SK-N-SH treated with all-trans-retinoic acid at 6 μM for 48 hours (cell line): ENCODE measurements at regions not wholly inside any gene's neighbourhood (a gene's known extent, or its start where the extent isn't known, plus 50 kb on each side); places are given as distances from the start of the nearest gene placed in this dataset.

ENCODE experiments used
- ATAC-seq: fragments of 200-7000 bp; cut with Tn5 transposase; 3 replicates; pipeline ENCODE4 v1.9.1; 2020; ENCODE audit warnings: mild to moderate bottlenecking, moderate library complexity
- ARNTL ChIP-seq: fragments of 450-650 bp; formaldehyde crosslinking; IDR thresholded peaks from 2 replicates; pipeline ENCODE4 v1.5.0; 2020; ENCODE audit warnings: low read depth, mild to moderate bottlenecking, moderate library complexity, borderline replicate concordance
- CSDC2 ChIP-seq: fragments of 250-450 bp; sonication (Bioruptor Pico); IDR thresholded peaks from 2 replicates; pipeline ENCODE4 v1.5.0; 2020; ENCODE audit warnings: mild to moderate bottlenecking, moderate library complexity
- ESRRG ChIP-seq: fragments of 250-450 bp; sonication (Bioruptor Pico); IDR thresholded peaks from 2 replicates; pipeline ENCODE4 v1.6.1; 2021; ENCODE audit warnings: mild to moderate bottlenecking
- GLIS3 ChIP-seq: fragments of 250-450 bp; sonication (Bioruptor Pico); IDR thresholded peaks from 2 replicates; pipeline ENCODE4 v1.5.0; 2020; ENCODE audit warnings: mild to moderate bottlenecking, moderate library complexity
- ISL1 ChIP-seq: fragments of 250-450 bp; sonication (Bioruptor Pico); IDR thresholded peaks from 2 replicates; pipeline ENCODE4 v2.1.2; 2022; ENCODE audit warnings: mild to moderate bottlenecking, moderate library complexity
- PPARA ChIP-seq: fragments of 250-450 bp; sonication (Bioruptor Pico); IDR thresholded peaks from 2 replicates; pipeline ENCODE4 v1.5.0; 2020; ENCODE audit warnings: mild to moderate bottlenecking, borderline replicate concordance
- RARB ChIP-seq: fragments of 250-450 bp; sonication (Bioruptor Pico); IDR thresholded peaks from 2 replicates; pipeline ENCODE4 v1.8.0; 2021; ENCODE audit warnings: mild to moderate bottlenecking, moderate library complexity
- SNAI2 ChIP-seq: fragments of 250-450 bp; sonication (Bioruptor Pico); IDR thresholded peaks from 2 replicates; pipeline ENCODE4 v1.5.0; 2020; ENCODE audit warnings: mild to moderate bottlenecking, moderate library complexity
- TCF4 ChIP-seq: fragments of 250-450 bp; sonication (Bioruptor Pico); IDR thresholded peaks from 2 replicates; pipeline ENCODE4 v1.8.0; 2021; ENCODE audit warnings: mild to moderate bottlenecking, moderate library complexity, borderline replicate concordance
- TOX ChIP-seq: fragments of 250-450 bp; sonication (Bioruptor Pico); IDR thresholded peaks from 2 replicates; pipeline ENCODE4 v1.8.0; 2021; ENCODE audit warnings: mild to moderate bottlenecking, moderate library complexity, borderline replicate concordance
- ZC3H10 ChIP-seq: fragments of 250-450 bp; sonication (Bioruptor Pico); IDR thresholded peaks from 2 replicates; pipeline ENCODE4 v1.5.1; 2021; ENCODE audit warnings: mild to moderate bottlenecking, moderate library complexity
- ZFP3 ChIP-seq: fragments of 250-450 bp; sonication (Bioruptor Pico); IDR thresholded peaks from 2 replicates; pipeline ENCODE4 v1.5.0; 2020; ENCODE audit warnings: mild to moderate bottlenecking, moderate library complexity
- ZFP30 ChIP-seq: fragments of 450-650 bp; formaldehyde crosslinking; IDR thresholded peaks from 2 replicates; pipeline ENCODE4 v1.5.0; 2022; ENCODE audit warnings: mild to moderate bottlenecking, moderate library complexity
- ZNF565 ChIP-seq: fragments of 450-650 bp; formaldehyde crosslinking; conservative IDR thresholded peaks from 2 replicates; pipeline ENCODE4 v1.5.0; 2020; ENCODE audit warnings: low read depth, mild to moderate bottlenecking, moderate library complexity
- ZNF70 ChIP-seq: fragments of 450-650 bp; formaldehyde crosslinking; IDR thresholded peaks from 2 replicates; pipeline ENCODE4 v1.5.0; 2020; ENCODE audit warnings: mild to moderate bottlenecking, moderate library complexity
- ZNF8 ChIP-seq: fragments of 450-650 bp; formaldehyde crosslinking; IDR thresholded peaks from 2 replicates; pipeline ENCODE4 v1.5.0; 2020; ENCODE audit warnings: mild to moderate bottlenecking, moderate library complexity
- TF ChIP-seq, protein P1 (sequence below): fragments of 250-450 bp; sonication (Bioruptor Pico); IDR thresholded peaks from 2 replicates; pipeline ENCODE4 v1.5.1; 2021; ENCODE audit warnings: mild to moderate bottlenecking, moderate library complexity
- TF ChIP-seq, protein P2 (sequence below): fragments of 250-450 bp; sonication (Bioruptor Pico); IDR thresholded peaks from 2 replicates; pipeline ENCODE4 v1.5.0; 2020; ENCODE audit warnings: mild to moderate bottlenecking, moderate library complexity
- TF ChIP-seq, protein P3 (sequence below): fragments of 250-450 bp; sonication (Bioruptor Pico); IDR thresholded peaks from 2 replicates; pipeline ENCODE4 v1.8.0; 2020; ENCODE audit warnings: mild to moderate bottlenecking, moderate library complexity, borderline replicate concordance
- TF ChIP-seq, protein P4 (sequence below): fragments of 250-450 bp; sonication (Bioruptor Pico); IDR thresholded peaks from 2 replicates; pipeline ENCODE4 v1.5.1; 2020; ENCODE audit warnings: low read depth, mild to moderate bottlenecking, moderate library complexity
- TF ChIP-seq, protein P5 (sequence below): fragments of 250-450 bp; sonication (Bioruptor Pico); IDR thresholded peaks from 2 replicates; pipeline ENCODE4 v1.8.0; 2021; ENCODE audit warnings: low read depth, mild to moderate bottlenecking, moderate library complexity, borderline replicate concordance

DNA sequence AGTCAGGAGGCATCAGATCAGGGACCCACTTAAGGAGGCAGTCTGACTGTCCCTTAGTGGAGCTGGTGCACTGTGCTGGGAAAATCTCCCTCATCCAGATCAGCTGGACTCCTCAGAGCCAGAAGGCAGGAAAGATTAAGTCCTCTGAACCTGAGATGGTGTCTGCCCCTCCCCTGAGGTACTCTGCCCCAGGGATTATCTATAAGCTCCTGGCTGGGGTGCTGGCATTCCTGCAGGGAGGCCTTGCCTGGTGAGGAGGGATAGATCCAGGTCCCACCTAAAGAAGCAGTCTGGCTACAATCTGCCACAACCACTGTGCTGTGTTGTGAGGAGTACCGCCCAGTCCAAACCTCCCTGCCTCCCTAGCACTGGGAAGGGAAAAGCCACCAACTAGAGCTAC, 81.2 kb downstream of the NHLRC3 start:
- no peak for ATAC-seq
- TF ChIP-seq ZNF8 (CRISPR knock-in tag) (no peak), ZFP30 (CRISPR knock-in tag) (no peak), ARNTL (no peak), ZNF70 (no peak), ESRRG (CRISPR knock-in tag) (no peak), TOX (CRISPR knock-in tag) (no peak), CSDC2 (CRISPR knock-in tag) (no peak), ISL1 (CRISPR knock-in tag) (no peak), TCF4 (CRISPR knock-in tag) (no peak), ZFP3 (CRISPR knock-in tag) (no peak), ZNF565 (CRISPR knock-in tag) (no peak), PPARA (CRISPR knock-in tag) (no peak), RARB (CRISPR knock-in tag) (no peak), ZC3H10 (CRISPR knock-in tag) (no peak)
- TF ChIP-seq, protein P1, sequence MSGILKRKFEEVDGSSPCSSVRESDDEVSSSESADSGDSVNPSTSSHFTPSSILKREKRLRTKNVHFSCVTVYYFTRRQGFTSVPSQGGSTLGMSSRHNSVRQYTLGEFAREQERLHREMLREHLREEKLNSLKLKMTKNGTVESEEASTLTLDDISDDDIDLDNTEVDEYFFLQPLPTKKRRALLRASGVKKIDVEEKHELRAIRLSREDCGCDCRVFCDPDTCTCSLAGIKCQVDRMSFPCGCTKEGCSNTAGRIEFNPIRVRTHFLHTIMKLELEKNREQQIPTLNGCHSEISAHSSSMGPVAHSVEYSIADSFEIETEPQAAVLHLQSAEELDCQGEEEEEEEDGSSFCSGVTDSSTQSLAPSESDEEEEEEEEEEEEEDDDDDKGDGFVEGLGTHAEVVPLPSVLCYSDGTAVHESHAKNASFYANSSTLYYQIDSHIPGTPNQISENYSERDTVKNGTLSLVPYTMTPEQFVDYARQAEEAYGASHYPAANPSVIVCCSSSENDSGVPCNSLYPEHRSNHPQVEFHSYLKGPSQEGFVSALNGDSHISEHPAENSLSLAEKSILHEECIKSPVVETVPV, result no peak
- TF ChIP-seq, protein P2, sequence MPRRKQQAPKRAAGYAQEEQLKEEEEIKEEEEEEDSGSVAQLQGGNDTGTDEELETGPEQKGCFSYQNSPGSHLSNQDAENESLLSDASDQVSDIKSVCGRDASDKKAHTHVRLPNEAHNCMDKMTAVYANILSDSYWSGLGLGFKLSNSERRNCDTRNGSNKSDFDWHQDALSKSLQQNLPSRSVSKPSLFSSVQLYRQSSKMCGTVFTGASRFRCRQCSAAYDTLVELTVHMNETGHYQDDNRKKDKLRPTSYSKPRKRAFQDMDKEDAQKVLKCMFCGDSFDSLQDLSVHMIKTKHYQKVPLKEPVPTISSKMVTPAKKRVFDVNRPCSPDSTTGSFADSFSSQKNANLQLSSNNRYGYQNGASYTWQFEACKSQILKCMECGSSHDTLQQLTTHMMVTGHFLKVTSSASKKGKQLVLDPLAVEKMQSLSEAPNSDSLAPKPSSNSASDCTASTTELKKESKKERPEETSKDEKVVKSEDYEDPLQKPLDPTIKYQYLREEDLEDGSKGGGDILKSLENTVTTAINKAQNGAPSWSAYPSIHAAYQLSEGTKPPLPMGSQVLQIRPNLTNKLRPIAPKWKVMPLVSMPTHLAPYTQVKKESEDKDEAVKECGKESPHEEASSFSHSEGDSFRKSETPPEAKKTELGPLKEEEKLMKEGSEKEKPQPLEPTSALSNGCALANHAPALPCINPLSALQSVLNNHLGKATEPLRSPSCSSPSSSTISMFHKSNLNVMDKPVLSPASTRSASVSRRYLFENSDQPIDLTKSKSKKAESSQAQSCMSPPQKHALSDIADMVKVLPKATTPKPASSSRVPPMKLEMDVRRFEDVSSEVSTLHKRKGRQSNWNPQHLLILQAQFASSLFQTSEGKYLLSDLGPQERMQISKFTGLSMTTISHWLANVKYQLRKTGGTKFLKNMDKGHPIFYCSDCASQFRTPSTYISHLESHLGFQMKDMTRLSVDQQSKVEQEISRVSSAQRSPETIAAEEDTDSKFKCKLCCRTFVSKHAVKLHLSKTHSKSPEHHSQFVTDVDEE (CRISPR knock-in tag), result no peak
- TF ChIP-seq, protein P3, sequence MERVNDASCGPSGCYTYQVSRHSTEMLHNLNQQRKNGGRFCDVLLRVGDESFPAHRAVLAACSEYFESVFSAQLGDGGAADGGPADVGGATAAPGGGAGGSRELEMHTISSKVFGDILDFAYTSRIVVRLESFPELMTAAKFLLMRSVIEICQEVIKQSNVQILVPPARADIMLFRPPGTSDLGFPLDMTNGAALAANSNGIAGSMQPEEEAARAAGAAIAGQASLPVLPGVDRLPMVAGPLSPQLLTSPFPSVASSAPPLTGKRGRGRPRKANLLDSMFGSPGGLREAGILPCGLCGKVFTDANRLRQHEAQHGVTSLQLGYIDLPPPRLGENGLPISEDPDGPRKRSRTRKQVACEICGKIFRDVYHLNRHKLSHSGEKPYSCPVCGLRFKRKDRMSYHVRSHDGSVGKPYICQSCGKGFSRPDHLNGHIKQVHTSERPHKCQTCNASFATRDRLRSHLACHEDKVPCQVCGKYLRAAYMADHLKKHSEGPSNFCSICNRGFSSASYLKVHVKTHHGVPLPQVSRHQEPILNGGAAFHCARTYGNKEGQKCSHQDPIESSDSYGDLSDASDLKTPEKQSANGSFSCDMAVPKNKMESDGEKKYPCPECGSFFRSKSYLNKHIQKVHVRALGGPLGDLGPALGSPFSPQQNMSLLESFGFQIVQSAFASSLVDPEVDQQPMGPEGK (CRISPR knock-in tag), result no peak

DNA sequence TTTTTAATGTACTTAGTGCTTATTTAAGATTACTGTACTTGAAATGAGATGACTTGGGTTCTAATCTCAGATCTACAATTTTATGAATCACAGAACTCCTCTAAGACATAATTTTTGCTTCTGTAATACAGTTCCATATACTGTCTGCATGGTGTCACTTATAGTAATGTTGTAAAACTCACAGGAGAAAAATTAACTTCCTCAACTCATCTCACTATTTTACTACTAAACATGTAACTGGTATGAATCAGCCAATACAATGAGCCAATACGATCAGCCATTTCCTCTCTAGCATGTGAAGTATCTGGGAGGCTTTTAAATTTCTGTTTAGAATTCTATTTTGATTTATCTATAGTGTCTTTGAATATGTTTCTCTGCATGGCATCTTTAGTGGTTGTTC, 85.3 kb downstream of the NHLRC3 start:
- ATAC-seq, result no peak
- TF ChIP-seq ZFP3 (CRISPR knock-in tag), result no peak
- TF ChIP-seq, protein P4, sequence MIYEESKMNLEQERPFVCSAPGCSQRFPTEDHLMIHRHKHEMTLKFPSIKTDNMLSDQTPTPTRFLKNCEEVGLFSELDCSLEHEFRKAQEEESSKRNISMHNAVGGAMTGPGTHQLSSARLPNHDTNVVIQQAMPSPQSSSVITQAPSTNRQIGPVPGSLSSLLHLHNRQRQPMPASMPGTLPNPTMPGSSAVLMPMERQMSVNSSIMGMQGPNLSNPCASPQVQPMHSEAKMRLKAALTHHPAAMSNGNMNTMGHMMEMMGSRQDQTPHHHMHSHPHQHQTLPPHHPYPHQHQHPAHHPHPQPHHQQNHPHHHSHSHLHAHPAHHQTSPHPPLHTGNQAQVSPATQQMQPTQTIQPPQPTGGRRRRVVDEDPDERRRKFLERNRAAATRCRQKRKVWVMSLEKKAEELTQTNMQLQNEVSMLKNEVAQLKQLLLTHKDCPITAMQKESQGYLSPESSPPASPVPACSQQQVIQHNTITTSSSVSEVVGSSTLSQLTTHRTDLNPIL (CRISPR knock-in tag), result no peak
- no peak for TF ChIP-seq ZFP30 (CRISPR knock-in tag)
- no peak for TF ChIP-seq GLIS3 (CRISPR knock-in tag)
- no peak for TF ChIP-seq ZC3H10 (CRISPR knock-in tag)
- TF ChIP-seq, protein P5, sequence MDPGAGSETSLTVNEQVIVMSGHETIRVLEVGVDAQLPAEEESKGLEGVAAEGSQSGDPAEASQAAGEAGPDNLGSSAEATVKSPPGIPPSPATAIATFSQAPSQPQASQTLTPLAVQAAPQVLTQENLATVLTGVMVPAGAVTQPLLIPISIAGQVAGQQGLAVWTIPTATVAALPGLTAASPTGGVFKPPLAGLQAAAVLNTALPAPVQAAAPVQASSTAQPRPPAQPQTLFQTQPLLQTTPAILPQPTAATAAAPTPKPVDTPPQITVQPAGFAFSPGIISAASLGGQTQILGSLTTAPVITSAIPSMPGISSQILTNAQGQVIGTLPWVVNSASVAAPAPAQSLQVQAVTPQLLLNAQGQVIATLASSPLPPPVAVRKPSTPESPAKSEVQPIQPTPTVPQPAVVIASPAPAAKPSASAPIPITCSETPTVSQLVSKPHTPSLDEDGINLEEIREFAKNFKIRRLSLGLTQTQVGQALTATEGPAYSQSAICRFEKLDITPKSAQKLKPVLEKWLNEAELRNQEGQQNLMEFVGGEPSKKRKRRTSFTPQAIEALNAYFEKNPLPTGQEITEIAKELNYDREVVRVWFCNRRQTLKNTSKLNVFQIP, result no peak
- no peak for TF ChIP-seq SNAI2 (CRISPR knock-in tag)
- TF ChIP-seq RARB (CRISPR knock-in tag), result no peak
- TF ChIP-seq ZNF70, result no peak

DNA sequence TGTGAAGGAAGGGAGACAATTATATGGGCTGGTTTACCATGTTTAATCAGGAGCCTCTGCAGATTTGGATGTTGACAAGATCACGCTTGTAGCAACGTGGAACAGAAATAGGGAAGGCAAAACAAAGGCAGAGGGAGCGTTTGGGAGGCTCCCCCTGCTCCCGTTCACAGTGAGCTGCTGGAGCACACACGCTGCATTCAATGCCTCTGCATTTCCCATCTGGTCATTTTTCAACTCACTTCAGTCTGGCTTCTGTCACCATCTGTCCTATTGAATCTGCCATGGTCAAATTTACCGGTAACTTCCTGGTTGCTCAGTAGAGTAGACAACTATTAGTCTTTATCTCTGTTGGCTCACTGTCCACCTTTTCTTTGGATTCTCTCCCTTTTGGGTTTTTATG, 91.0 kb downstream of the NHLRC3 start:
- no peak for ATAC-seq
- TF ChIP-seq, protein P2 (CRISPR knock-in tag), result no peak
- no peak for TF ChIP-seq GLIS3 (CRISPR knock-in tag)
- TF ChIP-seq, protein P3 (CRISPR knock-in tag), result no peak
- TF ChIP-seq, protein P5, result no peak
- no peak for TF ChIP-seq ZFP3 (CRISPR knock-in tag)
- TF ChIP-seq RARB (CRISPR knock-in tag), result no peak
- no peak for TF ChIP-seq TOX (CRISPR knock-in tag)
- no peak for TF ChIP-seq ZFP30 (CRISPR knock-in tag)
- no peak for TF ChIP-seq PPARA (CRISPR knock-in tag)
- TF ChIP-seq ZNF8 (CRISPR knock-in tag), result no peak
- no peak for TF ChIP-seq TCF4 (CRISPR knock-in tag)
- TF ChIP-seq, all 23 proteins: peak for 0
